NCI-H2227 (cell line): ENCODE measurements at regions not wholly inside any gene's neighbourhood (a gene's known extent, or its start where the extent isn't known, plus 50 kb on each side); places are given as distances from the start of the nearest gene placed in this dataset.

Experiments
- DNase-seq: peaks from one replicate; lab custom pipeline; 2025; ENCODE audit not compliant: unreplicated experiment; lab: John Stamatoyannopoulos, UW

- no peak for DNase-seq
Observed at GRCh38 chr4:24013668-24014422, 124.0 kb upstream of the PPARGC1A start.

GRCh38 chr4:24010994-24011393 lies 121.1 kb upstream of the PPARGC1A start:
- DNase-seq, result no peak

- no peak for DNase-seq
Observed at GRCh38 chr4:24010573-24010972, 120.7 kb upstream of the PPARGC1A start.

GRCh38 chr4:24007860-24008261 lies 118.0 kb upstream of the PPARGC1A start:
- DNase-seq, result no peak

- no peak for DNase-seq
Observed at GRCh38 chr4:24006269-24006668, 116.4 kb upstream of the PPARGC1A start.

- no peak for DNase-seq
Observed at GRCh38 chr4:24003926-24004325, 114.1 kb upstream of the PPARGC1A start.

- DNase-seq, result no peak
Observed at GRCh38 chr4:24003496-24003895, 113.6 kb upstream of the PPARGC1A start.

GRCh38 chr4:24002330-24002966 lies 112.6 kb upstream of the PPARGC1A start:
- DNase-seq, result no peak

GRCh38 chr4:24001486-24002329 lies 111.9 kb upstream of the PPARGC1A start:
- DNase-seq, result no peak

GRCh38 chr4:24000470-24000831 lies 110.6 kb upstream of the PPARGC1A start:
- DNase-seq, result no peak

GRCh38 chr4:23999714-24000469 lies 110.0 kb upstream of the PPARGC1A start:
- no peak for DNase-seq

GRCh38 chr4:23993373-23993772 lies 103.5 kb upstream of the PPARGC1A start:
- no peak for DNase-seq

- no peak for DNase-seq
Observed at GRCh38 chr4:23991444-23991843, 101.6 kb upstream of the PPARGC1A start.

GRCh38 chr4:23986270-23986669 lies 96.4 kb upstream of the PPARGC1A start:
- DNase-seq, result no peak

- no peak for DNase-seq
Observed at GRCh38 chr4:23981328-23981727, 91.5 kb upstream of the PPARGC1A start.

GRCh38 chr4:23979534-23979933 lies 89.7 kb upstream of the PPARGC1A start:
- DNase-seq, result no peak

GRCh38 chr4:23978002-23978401 lies 88.2 kb upstream of the PPARGC1A start:
- no peak for DNase-seq

- no peak for DNase-seq
Observed at GRCh38 chr4:23976423-23976822, 86.6 kb upstream of the PPARGC1A start.

GRCh38 chr4:23973308-23973855 lies 83.5 kb upstream of the PPARGC1A start:
- no peak for DNase-seq

GRCh38 chr4:23972805-23973204 lies 83.0 kb upstream of the PPARGC1A start:
- no peak for DNase-seq

GRCh38 chr4:23972187-23972586 lies 82.3 kb upstream of the PPARGC1A start:
- DNase-seq, result no peak
